OCI-M1 (cell line): ENCODE measurements at regions not wholly inside any gene's neighbourhood (a gene's known extent, or its start where the extent isn't known, plus 50 kb on each side); places are given as distances from the start of the nearest gene placed in this dataset.
A peak's percentile ranks its signal among the peaks of the same experiment; 100 is the strongest.
"Not testable (repeated sequence)": the region's sequence is repeated elsewhere in the genome, so short reads cannot be mapped to it uniquely, and the experiment has no call there.

Experiments
- DNase-seq: peaks from one replicate; lab custom pipeline; 2025; lab: John Stamatoyannopoulos, UW

- no peak for DNase-seq
Measured at GRCh38 chr17:34024386-34024785, 230.7 kb upstream of the CCL2 start.

GRCh38 chr17:34024806-34025551 is 230.1 kb upstream of the CCL2 start:
- peak; percentile 25 for DNase-seq

- not testable (repeated sequence) for DNase-seq
Measured at GRCh38 chr17:34030601-34031000, 224.5 kb upstream of the CCL2 start.

GRCh38 chr17:34032305-34032704 is 222.8 kb upstream of the CCL2 start:
- DNase-seq = not testable (repeated sequence)

GRCh38 chr17:34038786-34039185 is 216.3 kb upstream of the CCL2 start:
- not testable (repeated sequence) for DNase-seq

GRCh38 chr17:34039213-34039612 is 215.9 kb upstream of the CCL2 start:
- DNase-seq = not testable (repeated sequence)

- DNase-seq = not testable (repeated sequence)
Measured at GRCh38 chr17:34039759-34040555, 215.1 kb upstream of the CCL2 start.

GRCh38 chr17:34045990-34046389 is 209.1 kb upstream of the CCL2 start:
- no peak for DNase-seq

- no peak for DNase-seq
Measured at GRCh38 chr17:34051046-34051445, 204.0 kb upstream of the CCL2 start.

GRCh38 chr17:34054495-34054894 is 200.6 kb upstream of the CCL2 start:
- no peak for DNase-seq

- no peak for DNase-seq
Measured at GRCh38 chr17:34055606-34056005, 199.5 kb upstream of the CCL2 start.

- no peak for DNase-seq
Measured at GRCh38 chr17:34059423-34060220, 195.5 kb upstream of the CCL2 start.

- no peak for DNase-seq
Measured at GRCh38 chr17:34066528-34066927, 188.6 kb upstream of the CCL2 start.

- no peak for DNase-seq
Measured at GRCh38 chr17:34067011-34067410, 188.1 kb upstream of the CCL2 start.

- no peak for DNase-seq
Measured at GRCh38 chr17:34068571-34068970, 186.5 kb upstream of the CCL2 start.

- DNase-seq = no peak
Measured at GRCh38 chr17:34070712-34071111, 184.4 kb upstream of the CCL2 start.

GRCh38 chr17:34071886-34072420 is 183.1 kb upstream of the CCL2 start:
- no peak for DNase-seq

GRCh38 chr17:34075076-34075475 is 180.0 kb upstream of the CCL2 start:
- no peak for DNase-seq

- DNase-seq = no peak
Measured at GRCh38 chr17:34076743-34077631, 178.1 kb upstream of the CCL2 start.

- peak; percentile 36 for DNase-seq
Measured at GRCh38 chr17:34081269-34081668, 173.8 kb upstream of the CCL2 start.

- peak; percentile 53 for DNase-seq
Measured at GRCh38 chr17:34082404-34082803, 172.7 kb upstream of the CCL2 start.
